GOT3 (cell line): ENCODE measurements at regions not wholly inside any gene's neighbourhood (a gene's known extent, or its start where the extent isn't known, plus 50 kb on each side); places are given as distances from the start of the nearest gene placed in this dataset.

ENCODE experiments used
- DNase-seq: peaks from one replicate; lab custom pipeline; 2025; ENCODE audit warnings: mixed read lengths; lab: John Stamatoyannopoulos, UW

- DNase-seq, result no peak
Observed at GRCh38 chr9:109913461-109913810, 133.4 kb downstream of the PALM2AKAP2 start.

- DNase-seq, result no peak
Observed at GRCh38 chr9:109914280-109915027, 134.5 kb downstream of the PALM2AKAP2 start.

GRCh38 chr9:109916316-109916715 is 136.3 kb downstream of the PALM2AKAP2 start:
- DNase-seq, result no peak

DNA sequence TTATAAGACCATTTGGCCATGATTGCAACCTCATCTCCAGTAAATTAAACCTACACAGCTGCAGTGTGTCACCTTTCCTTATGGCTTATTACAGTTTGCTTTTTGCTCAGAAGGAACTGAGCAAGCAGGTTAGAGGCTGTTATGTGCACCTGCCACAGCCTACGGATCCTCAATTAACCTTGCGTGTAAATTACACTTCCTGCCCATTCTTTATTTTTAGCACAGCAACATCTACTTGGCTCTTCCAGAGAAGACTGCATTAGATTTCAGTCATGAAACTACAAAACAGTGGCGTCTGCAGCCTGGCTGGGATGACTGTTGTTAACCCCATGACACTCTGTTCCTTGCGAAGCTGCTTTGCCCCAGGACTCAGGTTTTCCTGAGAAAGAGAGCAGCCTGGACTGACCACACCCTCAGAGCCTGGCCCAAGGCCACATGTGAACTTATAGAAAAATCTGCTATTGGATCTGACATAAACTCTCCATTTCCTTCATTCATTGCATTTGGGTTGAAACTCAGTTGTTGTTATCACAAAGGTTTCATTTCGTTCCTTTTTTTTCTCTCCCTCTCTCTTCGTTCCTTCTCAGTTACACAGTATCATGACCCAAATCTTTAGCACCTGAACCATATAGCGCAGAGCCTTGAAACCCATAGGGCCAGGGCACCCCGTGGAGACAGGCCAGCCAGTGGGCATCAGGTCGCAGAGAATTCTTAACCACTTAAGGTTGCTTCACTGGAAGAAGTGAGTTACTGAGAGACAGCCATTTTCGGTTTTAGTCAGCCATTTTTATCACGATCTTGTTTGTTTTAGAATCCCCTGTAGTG is 138.6 kb downstream of the PALM2AKAP2 start:
- DNase-seq, result no peak

DNA sequence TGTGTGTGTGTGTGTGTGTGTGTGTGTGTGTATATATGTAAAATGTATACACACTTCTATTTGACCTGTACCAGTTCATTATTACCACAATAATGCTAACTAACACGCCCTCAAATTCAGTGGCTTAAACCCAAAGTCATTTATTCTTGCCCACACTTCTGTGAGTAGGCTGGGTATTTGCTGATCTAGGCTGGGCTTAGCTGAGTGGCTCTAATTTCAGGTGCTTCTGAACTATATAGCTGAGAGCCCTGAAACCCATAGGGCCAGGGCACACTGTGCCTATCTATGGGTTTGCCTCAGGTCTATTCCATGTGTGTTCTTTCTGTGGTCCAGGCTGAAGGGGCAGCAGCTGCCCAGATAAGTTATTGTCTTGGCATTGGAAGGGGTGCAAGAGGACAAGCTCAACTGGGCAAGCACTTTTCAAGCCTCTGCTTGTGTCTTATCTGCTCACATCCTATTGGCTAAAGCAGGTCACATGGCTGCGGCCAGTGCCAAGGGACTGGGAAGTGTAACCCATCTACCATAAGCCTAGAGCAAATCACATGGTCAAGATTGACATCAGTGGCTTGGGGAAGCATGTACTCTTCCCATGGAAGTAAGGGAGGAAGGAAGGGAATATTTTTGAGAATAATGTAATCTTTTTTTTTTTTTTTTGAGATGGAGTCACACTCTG is 139.9 kb downstream of the PALM2AKAP2 start:
- DNase-seq, result no peak

GRCh38 chr9:109922617-109923470 is 142.8 kb downstream of the PALM2AKAP2 start:
- no peak for DNase-seq

DNA sequence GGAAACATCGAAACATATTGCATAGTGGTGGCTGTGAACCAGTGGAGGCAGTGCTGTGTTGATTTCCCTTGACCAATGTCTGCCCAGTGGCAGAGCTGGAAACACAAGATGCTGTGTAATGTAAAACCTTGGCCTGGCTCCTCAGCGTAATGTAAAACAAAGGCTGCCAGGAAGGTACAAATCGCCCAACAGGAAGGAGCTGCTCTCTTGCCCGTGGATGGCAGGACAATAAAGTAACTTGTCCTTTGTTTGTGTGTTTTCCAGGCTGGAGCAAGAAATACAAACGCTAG is 143.4 kb downstream of the PALM2AKAP2 start:
- DNase-seq, result no peak

DNA sequence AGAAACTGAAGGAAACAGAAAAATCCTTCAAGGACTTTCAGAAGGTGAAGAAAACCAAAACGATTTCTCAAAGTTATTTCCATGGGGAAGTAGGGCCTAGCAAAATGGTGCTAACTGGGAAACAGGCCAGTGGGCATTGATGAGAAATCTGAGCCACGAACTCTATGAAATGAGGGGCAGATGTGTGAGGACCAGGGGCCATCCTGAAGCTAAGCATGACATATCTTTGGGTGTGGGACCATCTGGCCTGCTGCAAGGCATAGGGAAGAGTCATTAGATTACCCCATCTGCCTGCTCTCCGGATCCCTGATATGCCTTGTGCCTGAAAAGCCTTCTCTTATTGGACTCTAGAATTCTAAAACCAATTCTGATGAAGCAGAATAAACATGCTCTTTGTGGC is 143.8 kb downstream of the PALM2AKAP2 start:
- DNase-seq, result no peak

DNA sequence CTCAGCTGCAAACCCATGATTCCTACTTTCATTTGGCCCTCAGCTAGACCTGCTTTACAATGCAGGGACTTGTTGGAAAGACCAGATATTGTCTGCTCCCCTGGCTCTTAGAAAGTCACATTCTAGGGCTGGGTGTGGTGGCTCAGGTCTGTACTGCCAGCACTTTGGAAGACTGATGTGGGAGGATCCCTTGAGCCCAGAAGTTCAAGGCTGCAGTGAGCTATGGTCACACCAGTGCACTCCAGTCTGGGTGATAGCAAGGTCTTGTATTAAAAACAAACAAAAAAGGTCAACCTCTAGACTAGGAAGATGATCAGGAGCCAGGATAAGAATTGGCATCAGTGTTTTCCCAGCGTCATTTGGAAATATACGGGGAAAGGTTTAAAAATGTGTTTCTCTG is 145.8 kb downstream of the PALM2AKAP2 start:
- no peak for DNase-seq

GRCh38 chr9:109926421-109926869 is 146.4 kb downstream of the PALM2AKAP2 start:
- no peak for DNase-seq

DNA sequence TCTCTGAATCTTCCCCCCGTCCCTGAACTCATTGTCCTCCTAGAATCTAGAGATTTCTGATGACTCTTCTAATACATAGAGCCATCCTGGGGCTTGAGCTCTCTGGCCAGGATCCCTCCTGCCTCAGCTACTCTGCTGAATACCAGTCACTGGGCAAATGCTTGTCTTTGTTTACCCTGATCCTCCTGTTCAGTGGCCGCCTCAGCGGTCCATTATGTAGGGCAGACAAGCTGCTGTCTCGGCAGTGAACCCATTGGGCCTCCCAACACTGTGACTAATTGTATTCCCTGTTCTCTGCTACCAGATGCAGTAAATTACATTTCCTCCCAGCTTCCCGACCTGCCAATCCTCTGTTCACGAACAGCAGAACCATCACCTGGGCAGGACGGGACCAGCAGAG is 151.6 kb downstream of the PALM2AKAP2 start:
- no peak for DNase-seq

DNA sequence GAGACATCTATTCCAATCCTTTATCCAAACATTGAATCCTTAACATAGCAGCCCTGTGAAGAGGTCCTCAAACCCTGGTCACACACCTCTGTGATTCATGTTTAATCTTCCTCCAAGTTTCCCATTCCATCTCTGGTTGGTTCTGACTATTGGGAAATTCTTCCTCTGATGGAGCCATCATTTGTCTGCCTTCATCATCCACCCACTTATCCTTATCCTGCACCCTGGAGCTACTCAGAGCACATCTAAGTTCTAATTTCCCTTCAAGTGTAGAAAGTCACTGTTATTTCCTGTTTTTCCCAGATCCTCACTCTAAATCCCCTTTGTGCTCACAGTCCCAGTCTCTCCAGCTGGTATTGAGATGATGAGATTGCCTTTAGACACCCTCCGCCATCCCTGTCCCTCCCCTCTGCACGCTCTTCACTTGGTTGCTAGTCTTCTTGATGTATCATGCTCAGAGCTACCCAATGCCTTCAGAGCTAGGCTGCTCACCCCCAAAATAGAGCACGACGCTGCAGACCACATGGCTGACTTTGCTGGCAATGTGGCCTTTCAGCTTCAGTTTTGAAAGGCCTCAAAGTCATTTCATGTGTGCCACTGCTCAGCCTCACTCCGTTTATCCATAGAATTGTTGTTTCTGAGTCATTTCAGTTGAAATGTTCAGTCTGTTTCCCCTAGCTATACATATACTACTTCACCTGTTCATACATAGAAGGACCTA is 154.3 kb downstream of the PALM2AKAP2 start:
- DNase-seq, result no peak

GRCh38 chr9:109934857-109935215 is 154.8 kb downstream of the PALM2AKAP2 start:
- DNase-seq, result no peak

- DNase-seq, result no peak
Observed at GRCh38 chr9:109935406-109936087, 155.5 kb downstream of the PALM2AKAP2 start.

- no peak for DNase-seq
Observed at GRCh38 chr9:109937861-109938453, 158.0 kb downstream of the PALM2AKAP2 start.

- DNase-seq, result no peak
Observed at GRCh38 chr9:109939698-109940342, 159.8 kb downstream of the PALM2AKAP2 start.

DNA sequence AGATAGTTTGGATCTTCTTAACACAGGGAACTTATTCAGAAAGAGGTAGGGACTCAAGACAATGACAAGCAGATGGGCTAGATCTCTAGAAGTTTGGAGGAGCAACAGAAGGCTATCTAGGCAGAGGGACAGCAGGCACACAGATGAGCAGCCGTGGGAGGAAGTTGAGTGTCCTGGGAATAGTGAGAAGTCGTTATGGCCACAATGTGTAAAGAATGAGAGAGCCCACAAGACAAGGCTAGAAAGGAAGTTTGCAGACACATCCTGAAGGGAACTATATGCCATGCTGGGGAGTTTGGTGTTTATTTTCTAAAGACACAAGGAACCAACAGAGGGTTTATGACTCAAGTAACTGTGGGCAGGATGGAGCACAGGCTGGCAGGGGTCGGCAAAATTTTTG is 160.6 kb downstream of the PALM2AKAP2 start:
- DNase-seq, result no peak

DNA sequence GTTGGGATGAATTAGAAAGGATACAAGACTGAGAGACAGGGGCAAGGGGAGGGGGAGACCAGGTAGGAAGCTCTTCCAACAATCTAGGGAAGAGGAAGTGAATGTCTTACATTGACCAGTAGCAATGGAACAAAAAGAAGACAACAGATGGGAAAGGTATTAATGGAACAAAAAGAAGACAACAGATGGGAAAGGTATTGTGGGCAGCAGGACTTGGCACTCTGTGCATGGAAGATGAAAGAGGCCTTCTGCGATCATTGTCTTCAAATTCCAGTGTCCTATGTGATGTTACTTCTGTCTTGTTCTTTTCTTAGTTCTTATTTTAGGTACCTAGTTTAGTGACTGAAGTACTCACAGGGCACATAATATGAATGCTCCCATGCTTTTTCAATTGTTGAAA is 161.8 kb downstream of the PALM2AKAP2 start:
- DNase-seq, result no peak

DNA sequence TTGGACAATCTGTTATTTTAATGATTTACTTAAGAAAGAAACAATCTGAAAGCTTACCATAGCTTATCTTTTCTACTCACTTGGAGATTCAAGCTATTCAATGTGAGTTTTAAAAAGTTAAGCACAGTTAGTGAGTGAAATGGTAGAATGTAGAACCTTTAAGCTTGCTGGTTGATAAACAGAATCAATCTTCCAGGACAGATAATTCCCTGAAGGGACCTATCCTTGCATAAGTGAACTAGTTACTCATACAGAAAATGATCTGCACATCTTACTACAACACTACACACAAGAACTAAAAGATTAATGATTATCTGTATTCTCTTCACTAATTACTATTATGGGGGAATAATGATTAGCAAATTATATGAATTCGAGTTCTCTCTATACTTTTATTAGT is 165.6 kb downstream of the PALM2AKAP2 start:
- DNase-seq, result no peak

GRCh38 chr9:109948453-109948852 is 168.5 kb downstream of the PALM2AKAP2 start:
- DNase-seq, result no peak
